ENCODE measurements at regions not wholly inside any gene's neighbourhood (a gene's known extent, or its start where the extent isn't known, plus 50 kb on each side); places are given as distances from the start of the nearest gene placed in this dataset.

DNA sequence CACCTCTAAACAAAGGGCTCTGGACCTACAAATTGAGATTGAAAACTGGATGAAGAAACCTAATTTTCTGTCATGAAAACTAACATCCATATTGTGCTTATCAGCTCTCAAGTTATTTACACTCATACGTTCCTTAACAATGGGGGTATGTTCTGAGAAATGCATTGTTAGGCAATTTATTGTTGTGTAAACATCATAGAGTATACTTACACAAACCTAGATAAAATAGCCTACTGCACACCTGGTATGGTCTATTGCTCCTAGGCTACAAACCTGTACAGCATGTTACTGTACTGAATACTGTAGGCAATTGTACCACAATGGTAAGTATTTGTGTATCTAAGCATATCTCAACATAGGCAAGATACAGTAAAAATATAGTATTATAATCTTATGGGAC lies 191.4 kb downstream of the TM2D1 start:
- no peaks in the 10 kb centered on the region for H3K9me3 ChIP-seq (ENCODE audit: low read length)
- no peaks in the 10 kb centered on the region for H3K79me2 ChIP-seq (ENCODE audit: low read length)

DNA sequence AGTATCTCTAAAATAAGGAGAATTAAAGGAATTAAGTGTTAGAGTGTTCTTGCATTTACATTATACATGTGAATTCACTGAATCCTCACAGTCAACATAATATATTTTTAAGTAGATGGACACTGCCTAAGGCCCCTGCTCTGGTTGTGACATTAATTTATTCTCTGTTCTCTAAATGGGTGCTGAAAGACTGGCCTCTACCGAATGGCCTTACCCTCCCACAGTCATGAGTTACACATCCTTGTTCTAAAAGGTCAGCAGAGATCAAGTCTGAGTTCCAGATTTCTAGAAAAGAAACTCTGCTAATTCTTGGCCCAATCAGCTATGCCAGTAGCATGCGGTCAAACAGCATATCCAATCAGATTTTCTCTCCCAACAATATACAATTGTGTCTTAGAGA lies 193.2 kb downstream of the TM2D1 start:
- Histone ChIP-seq H4K20me1 (ENCODE audit: insufficient read depth, low read depth, low read length) (no peaks in the 10 kb centered on the region), H3K36me3 (ENCODE audit: insufficient read depth, low read length) (no peaks in the 10 kb centered on the region), H2AFZ (ENCODE audit: low read length) (no peak overlapping the region), H3K27me3 (ENCODE audit: low read length) (no peaks in the 10 kb centered on the region), H3K4me1 (ENCODE audit: low read length) (no peaks in the 10 kb centered on the region), H3K4me3 (ENCODE audit: low read length) (no peak overlapping the region), H3K9me2 (replicated peaks; ENCODE audit: insufficient read depth, low read length) (no peaks in the 10 kb centered on the region), H3K9ac (ENCODE audit: low read length) (no peak overlapping the region), H3K4me2 (ENCODE audit: low read depth, low read length, poor library complexity, severe bottlenecking) (no peak overlapping the region), H3K9me3 (ENCODE audit: low read length) (no peaks in the 10 kb centered on the region), H3K79me2 (ENCODE audit: low read length) (no peaks in the 10 kb centered on the region), H3K27ac (ENCODE audit: low read length) (no peak overlapping the region)
- DNase-seq, result no peak

More for the DNA sequence above, 191.4 kb downstream of the TM2D1 start:
- H2AFZ ChIP-seq (ENCODE audit: low read length), result no peak overlapping the region
- no peaks in the 10 kb centered on the region for H4K20me1 ChIP-seq (ENCODE audit: insufficient read depth, low read depth, low read length)
- H3K27me3 ChIP-seq (ENCODE audit: low read length), result no peaks in the 10 kb centered on the region
- H3K4me1 ChIP-seq (ENCODE audit: low read length), result no peaks in the 10 kb centered on the region
- no peaks in the 10 kb centered on the region for H3K9me2 ChIP-seq (replicated peaks; ENCODE audit: insufficient read depth, low read length)
- H3K27ac ChIP-seq (ENCODE audit: low read length), result no peak overlapping the region
- no peak overlapping the region for H3K9ac ChIP-seq (ENCODE audit: low read length)
- H3K4me3 ChIP-seq (ENCODE audit: low read length), result no peak overlapping the region
- no peak for DNase-seq
- H3K4me2 ChIP-seq (ENCODE audit: low read depth, low read length, poor library complexity, severe bottlenecking), result no peak overlapping the region
- H3K36me3 ChIP-seq (ENCODE audit: insufficient read depth, low read length), result no peaks in the 10 kb centered on the region

DNA sequence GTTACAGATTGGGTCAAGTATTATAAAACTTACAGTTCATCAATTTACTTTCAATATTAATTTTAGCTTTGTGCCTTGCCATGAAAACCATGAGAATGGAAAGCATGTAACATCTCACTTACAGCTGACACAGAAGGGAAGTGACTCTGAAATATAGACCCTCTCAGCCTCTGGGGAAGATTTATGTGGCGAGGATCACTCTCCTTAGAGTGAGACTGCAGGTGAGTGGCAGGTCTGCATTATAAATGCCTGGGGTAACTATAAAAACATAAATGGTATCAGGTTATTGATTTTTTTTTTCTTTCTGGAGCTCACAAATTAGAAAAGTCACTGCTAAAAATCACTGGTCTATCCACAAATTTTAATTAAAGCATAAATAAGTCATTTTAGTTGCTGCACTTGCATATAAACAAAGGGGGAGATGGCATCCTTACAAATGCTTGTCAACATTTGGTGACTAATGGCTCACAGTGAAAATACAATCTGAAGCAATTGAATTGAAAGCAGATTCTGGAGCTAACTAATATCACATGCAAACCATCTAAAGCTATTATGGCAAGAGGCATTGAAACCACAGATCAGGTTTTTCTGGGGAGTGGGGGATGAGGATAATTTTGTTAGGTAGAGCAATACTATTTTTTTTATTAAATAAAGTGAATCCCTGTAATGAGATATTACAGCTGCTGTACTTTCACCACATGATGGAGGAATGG lies 200.9 kb downstream of the TM2D1 start:
- Histone ChIP-seq H2AFZ (ENCODE audit: low read length) (no peak overlapping the region), H3K4me2 (ENCODE audit: low read depth, low read length, poor library complexity, severe bottlenecking) (no peak overlapping the region), H4K20me1 (ENCODE audit: insufficient read depth, low read depth, low read length) (no peaks in the 10 kb centered on the region), H3K27me3 (ENCODE audit: low read length) (no peaks in the 10 kb centered on the region), H3K9ac (ENCODE audit: low read length) (no peak overlapping the region), H3K79me2 (ENCODE audit: low read length) (no peaks in the 10 kb centered on the region), H3K9me2 (replicated peaks; ENCODE audit: insufficient read depth, low read length) (no peaks in the 10 kb centered on the region), H3K4me3 (ENCODE audit: low read length) (no peak overlapping the region), H3K9me3 (ENCODE audit: low read length) (no peaks in the 10 kb centered on the region), H3K27ac (ENCODE audit: low read length) (no peak overlapping the region), H3K36me3 (ENCODE audit: insufficient read depth, low read length) (no peaks in the 10 kb centered on the region), H3K4me1 (ENCODE audit: low read length) (no peaks in the 10 kb centered on the region)
- DNase-seq, result no peak

DNA sequence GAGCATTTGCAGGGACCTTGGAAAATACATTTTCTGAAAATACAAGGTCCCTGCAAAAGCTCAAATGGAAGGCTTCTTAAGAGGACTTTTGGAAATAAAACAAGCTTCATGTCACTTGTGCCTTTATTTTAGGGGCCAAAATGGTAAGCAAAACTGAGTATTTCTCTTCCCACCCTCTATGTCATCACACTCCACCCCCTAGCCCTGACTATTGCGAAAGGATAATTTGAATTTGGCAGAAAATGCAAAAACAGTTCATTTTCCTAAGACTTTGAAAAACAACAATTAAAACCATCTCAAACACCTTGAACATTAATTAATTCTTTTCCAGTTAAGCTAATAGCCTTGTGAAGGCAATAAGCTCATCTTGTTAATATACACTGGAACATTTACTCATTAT lies 201.7 kb downstream of the TM2D1 start:
- no peak overlapping the region for H2AFZ ChIP-seq (ENCODE audit: low read length)
- no peaks in the 10 kb centered on the region for H3K79me2 ChIP-seq (ENCODE audit: low read length)
- H3K27me3 ChIP-seq (ENCODE audit: low read length), result no peaks in the 10 kb centered on the region
- no peaks in the 10 kb centered on the region for H3K9me3 ChIP-seq (ENCODE audit: low read length)
- H3K36me3 ChIP-seq (ENCODE audit: insufficient read depth, low read length), result no peaks in the 10 kb centered on the region
- no peak overlapping the region for H3K9ac ChIP-seq (ENCODE audit: low read length)
- H3K9me2 ChIP-seq (replicated peaks; ENCODE audit: insufficient read depth, low read length), result no peaks in the 10 kb centered on the region
- no peak overlapping the region for H3K4me2 ChIP-seq (ENCODE audit: low read depth, low read length, poor library complexity, severe bottlenecking)
- no peak overlapping the region for H3K27ac ChIP-seq (ENCODE audit: low read length)
- no peak overlapping the region for H3K4me3 ChIP-seq (ENCODE audit: low read length)
- no peak for DNase-seq
- no peaks in the 10 kb centered on the region for H3K4me1 ChIP-seq (ENCODE audit: low read length)
- no peaks in the 10 kb centered on the region for H4K20me1 ChIP-seq (ENCODE audit: insufficient read depth, low read depth, low read length)

- no peaks in the 10 kb centered on the region for H3K79me2 ChIP-seq (ENCODE audit: low read length)
- no peaks in the 10 kb centered on the region for H3K9me2 ChIP-seq (replicated peaks; ENCODE audit: insufficient read depth, low read length)
- H3K27me3 ChIP-seq (ENCODE audit: low read length), result no peaks in the 10 kb centered on the region
- H3K4me2 ChIP-seq (ENCODE audit: low read depth, low read length, poor library complexity, severe bottlenecking), result no peak overlapping the region
- H3K9ac ChIP-seq (ENCODE audit: low read length), result no peak overlapping the region
- no peak overlapping the region for H3K27ac ChIP-seq (ENCODE audit: low read length)
- H2AFZ ChIP-seq (ENCODE audit: low read length), result no peak overlapping the region
- H3K4me3 ChIP-seq (ENCODE audit: low read length), result no peak overlapping the region
- no peaks in the 10 kb centered on the region for H3K36me3 ChIP-seq (ENCODE audit: insufficient read depth, low read length)
- H4K20me1 ChIP-seq (ENCODE audit: insufficient read depth, low read depth, low read length), result no peaks in the 10 kb centered on the region
- no peak for DNase-seq
- no peaks in the 10 kb centered on the region for H3K4me1 ChIP-seq (ENCODE audit: low read length)
- no peaks in the 10 kb centered on the region for H3K9me3 ChIP-seq (ENCODE audit: low read length)
Measured at GRCh38 chr1:61520401-61520800, 204.5 kb downstream of the TM2D1 start.

GRCh38 chr1:61519631-61520030 lies 205.3 kb downstream of the TM2D1 start:
- Histone ChIP-seq H3K9me3 (ENCODE audit: low read length) (no peaks in the 10 kb centered on the region), H3K9ac (ENCODE audit: low read length) (no peak overlapping the region), H3K27ac (ENCODE audit: low read length) (no peak overlapping the region), H4K20me1 (ENCODE audit: insufficient read depth, low read depth, low read length) (no peaks in the 10 kb centered on the region), H2AFZ (ENCODE audit: low read length) (no peak overlapping the region), H3K4me3 (ENCODE audit: low read length) (no peak overlapping the region), H3K4me1 (ENCODE audit: low read length) (no peaks in the 10 kb centered on the region), H3K36me3 (ENCODE audit: insufficient read depth, low read length) (no peaks in the 10 kb centered on the region), H3K27me3 (ENCODE audit: low read length) (no peaks in the 10 kb centered on the region), H3K79me2 (ENCODE audit: low read length) (no peaks in the 10 kb centered on the region), H3K4me2 (ENCODE audit: low read depth, low read length, poor library complexity, severe bottlenecking) (no peak overlapping the region), H3K9me2 (replicated peaks; ENCODE audit: insufficient read depth, low read length) (no peaks in the 10 kb centered on the region)
- DNase-seq, result no peak

DNA sequence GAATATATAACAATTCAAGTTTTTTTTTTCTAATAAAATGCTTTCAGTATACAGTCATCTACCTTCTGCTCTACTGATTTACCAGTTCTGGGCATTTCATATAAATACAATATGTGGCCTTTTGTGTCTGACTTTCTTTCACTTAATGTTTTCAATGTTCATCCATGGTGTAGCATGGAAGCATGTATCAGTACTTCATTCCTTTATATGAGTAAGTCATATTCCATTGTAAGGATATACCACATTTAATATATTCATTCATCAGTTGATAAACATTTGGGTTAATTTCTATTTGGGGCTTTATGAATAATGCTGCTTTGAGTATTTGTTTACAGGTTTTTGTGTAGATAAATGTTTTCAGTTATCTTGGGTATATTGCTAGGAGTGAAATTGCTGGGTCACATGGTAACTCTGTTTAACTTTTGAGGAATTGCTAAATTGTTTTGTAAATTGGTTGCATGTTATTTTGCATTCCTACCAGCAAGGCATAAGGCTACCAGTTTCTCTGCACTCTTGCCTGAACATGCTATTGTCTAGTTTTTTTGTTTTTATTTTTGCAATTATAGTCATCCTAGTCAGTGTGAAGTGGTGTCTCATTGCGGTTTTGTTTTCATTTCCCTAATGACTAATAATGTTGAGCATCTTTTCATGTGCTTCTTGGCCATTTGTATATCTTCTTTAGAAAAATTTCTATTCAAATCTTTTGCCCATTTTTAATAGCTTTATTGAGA lies 206.1 kb downstream of the TM2D1 start:
- Histone ChIP-seq H3K27ac (ENCODE audit: low read length) (no peak overlapping the region), H3K36me3 (ENCODE audit: insufficient read depth, low read length) (no peaks in the 10 kb centered on the region)

DNA sequence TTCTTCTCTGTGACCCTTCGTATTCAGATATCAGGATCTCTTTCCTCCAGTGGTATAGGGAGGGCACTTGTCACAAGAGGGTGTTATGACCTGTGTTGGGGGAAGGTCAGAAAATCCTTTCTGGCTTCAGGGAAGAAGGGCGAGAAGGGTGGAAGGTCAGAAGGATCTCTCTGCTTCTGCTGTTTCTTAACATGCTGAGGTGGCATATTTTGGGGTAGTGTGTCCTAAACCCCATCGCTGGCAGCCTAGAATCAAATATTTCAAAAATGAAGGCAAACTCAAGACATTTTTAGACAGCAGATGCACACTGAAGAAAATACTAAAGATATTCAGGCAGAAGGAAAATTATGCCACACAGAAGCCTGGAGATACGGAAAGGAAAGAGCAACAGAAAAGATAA lies 207.6 kb downstream of the TM2D1 start:
- H3K36me3 ChIP-seq (ENCODE audit: insufficient read depth, low read length), result no peaks in the 10 kb centered on the region
- no peak for DNase-seq

More for the DNA sequence above, 206.1 kb downstream of the TM2D1 start:
- H3K4me1 ChIP-seq (ENCODE audit: low read length), result no peaks in the 10 kb centered on the region
- no peak overlapping the region for H3K4me2 ChIP-seq (ENCODE audit: low read depth, low read length, poor library complexity, severe bottlenecking)
- DNase-seq, result no peak
- H3K9me3 ChIP-seq (ENCODE audit: low read length), result no peaks in the 10 kb centered on the region
- no peaks in the 10 kb centered on the region for H3K27me3 ChIP-seq (ENCODE audit: low read length)
- no peak overlapping the region for H3K4me3 ChIP-seq (ENCODE audit: low read length)
- no peak overlapping the region for H2AFZ ChIP-seq (ENCODE audit: low read length)
- H3K9ac ChIP-seq (ENCODE audit: low read length), result no peak overlapping the region
- H3K79me2 ChIP-seq (ENCODE audit: low read length), result no peaks in the 10 kb centered on the region
- no peaks in the 10 kb centered on the region for H4K20me1 ChIP-seq (ENCODE audit: insufficient read depth, low read depth, low read length)
- no peaks in the 10 kb centered on the region for H3K9me2 ChIP-seq (replicated peaks; ENCODE audit: insufficient read depth, low read length)

More for the DNA sequence above, 207.6 kb downstream of the TM2D1 start:
- Histone ChIP-seq H3K9me2 (replicated peaks; ENCODE audit: insufficient read depth, low read length) (no peaks in the 10 kb centered on the region), H3K9ac (ENCODE audit: low read length) (no peak overlapping the region), H3K4me1 (ENCODE audit: low read length) (no peaks in the 10 kb centered on the region), H3K27ac (ENCODE audit: low read length) (no peak overlapping the region), H3K9me3 (ENCODE audit: low read length) (no peaks in the 10 kb centered on the region), H3K4me3 (ENCODE audit: low read length) (no peak overlapping the region), H4K20me1 (ENCODE audit: insufficient read depth, low read depth, low read length) (no peaks in the 10 kb centered on the region), H3K27me3 (ENCODE audit: low read length) (no peaks in the 10 kb centered on the region), H2AFZ (ENCODE audit: low read length) (no peak overlapping the region), H3K79me2 (ENCODE audit: low read length) (no peaks in the 10 kb centered on the region), H3K4me2 (ENCODE audit: low read depth, low read length, poor library complexity, severe bottlenecking) (no peak overlapping the region)

All from Karpas-422 (cell line).